NT2/D1 (cell line): ENCODE measurements at regions not wholly inside any gene's neighbourhood (a gene's known extent, or its start where the extent isn't known, plus 50 kb on each side); places are given as distances from the start of the nearest gene placed in this dataset.

ENCODE experiments used
- YY1 ChIP-seq: IDR thresholded peaks from 2 replicates; pipeline ENCODE4 v1.6.1; 2011; ENCODE audit not compliant: insufficient read length, insufficient read depth
- ZNF274 ChIP-seq: IDR thresholded peaks from 2 replicates; pipeline ENCODE4 v1.6.1; 2011; ENCODE audit warnings: mild to moderate bottlenecking, low read depth, low read length

GRCh38 chr3:30135190-30135589 lies 471.2 kb upstream of the TGFBR2 start:
- TF ChIP-seq ZNF274 (no peak), YY1 (no peak)
